Ovary (tissue), 3 donors: ENCODE measurements at regions not wholly inside any gene's neighbourhood (a gene's known extent, or its start where the extent isn't known, plus 50 kb on each side); places are given as distances from the start of the nearest gene placed in this dataset.

Experiments
- CTCF ChIP-seq, 3 donors: fragments of 450-650 bp in 2 of 3; fragments of 200-600 bp in 1 of 3; IDR thresholded peaks; one replicate each; pipeline versions ENCODE4 v1.5.1 to v1.8.0; 2016 to 2022; ENCODE audit warnings: antibody characterized with exemption in 3 of 3, mild to moderate bottlenecking in 1 of 3
- EP300 ChIP-seq: sonication (generic); formaldehyde crosslinking; IDR thresholded peaks from one replicate; pipeline ENCODE4 v1.6.1; 2017; ENCODE audit warnings: antibody characterized with exemption
- POLR2A ChIP-seq: fragments of 450-650 bp; IDR thresholded peaks from one replicate; pipeline ENCODE4 v1.6.1; 2017; ENCODE audit warnings: antibody characterized with exemption, mild to moderate bottlenecking, moderate library complexity
- donor health status: DM: no; HTN: no; CAD: no.

GRCh38 chr3:10725846-10726245 lies 90.2 kb upstream of the SLC6A11 start:
- TF ChIP-seq POLR2A (no peak), CTCF (IDR thresholded peaks at IDR 0.05) (no peak), EP300 (no peak)
